Ovary (tissue), 3 donors: ENCODE measurements at regions not wholly inside any gene's neighbourhood (a gene's known extent, or its start where the extent isn't known, plus 50 kb on each side); places are given as distances from the start of the nearest gene placed in this dataset.

Experiments
- CTCF ChIP-seq, 3 donors: fragments of 450-650 bp in 2 of 3; fragments of 200-600 bp in 1 of 3; IDR thresholded peaks; one replicate each; pipeline versions ENCODE4 v1.5.1 to v1.8.0; 2016 to 2022; ENCODE audit warnings: antibody characterized with exemption in 3 of 3, mild to moderate bottlenecking in 1 of 3
- EP300 ChIP-seq: sonication (generic); formaldehyde crosslinking; IDR thresholded peaks from one replicate; pipeline ENCODE4 v1.6.1; 2017; ENCODE audit warnings: antibody characterized with exemption
- donor health status: DM: no; HTN: no; CAD: no.

DNA sequence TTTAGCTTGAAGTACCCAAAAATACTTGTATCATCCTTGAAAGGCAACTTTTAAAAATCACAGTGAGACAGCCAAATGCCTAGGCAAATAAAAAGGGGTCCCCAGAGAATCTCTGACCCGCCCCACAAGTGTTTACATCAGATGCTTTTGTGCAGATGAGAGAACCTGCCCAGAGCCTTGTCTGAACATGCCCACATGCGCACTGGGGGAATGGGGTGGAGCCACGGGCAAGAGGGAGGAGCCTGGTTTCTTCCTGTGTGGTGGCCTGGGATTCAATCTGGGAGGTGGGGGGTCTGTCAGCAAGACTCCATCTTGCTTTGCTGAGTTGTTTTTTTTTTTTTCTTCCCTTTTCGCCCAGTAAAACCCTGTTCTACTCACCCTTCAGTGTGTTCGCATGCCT, 381.7 kb upstream of the CCDC196 start:
- TF ChIP-seq CTCF (IDR thresholded peaks at IDR 0.05): no peak
- TF ChIP-seq EP300: no peak
